Stomach (tissue), 4 donors: ENCODE measurements at regions not wholly inside any gene's neighbourhood (a gene's known extent, or its start where the extent isn't known, plus 50 kb on each side); places are given as distances from the start of the nearest gene placed in this dataset.

Experiments
- CTCF ChIP-seq, 7 experiments: fragments of 450-650 bp in 4 of 7; fragments of 200-600 bp in 3 of 7; sonication (generic) in 3 of 7; IDR thresholded peaks; one replicate each; pipeline ENCODE4 v1.5.1; 2016 to 2019; ENCODE audit warnings: antibody characterized with exemption in 7 of 7, control low read depth in 2 of 7, mild to moderate bottlenecking in 1 of 7
- EP300 ChIP-seq: sonication (generic); formaldehyde crosslinking; IDR thresholded peaks from one replicate; pipeline ENCODE4 v1.6.1; 2017; ENCODE audit warnings: antibody characterized with exemption
- POLR2A ChIP-seq, 4 donors: fragments of 450-650 bp; IDR thresholded peaks; one replicate each; pipeline ENCODE4 v1.6.1; 2016; ENCODE audit warnings: antibody characterized with exemption in 4 of 4, control low read depth in 2 of 4, mild to moderate bottlenecking in 1 of 4, moderate library complexity in 1 of 4
- POLR2AphosphoS5 ChIP-seq, 3 donors: sonication (generic); formaldehyde crosslinking; IDR thresholded peaks; one replicate each; pipeline ENCODE4 v1.6.1; 2016; ENCODE audit warnings: antibody characterized with exemption in 3 of 3

GRCh38 chr2:100753881-100754280 lies 66.1 kb upstream of the NPAS2 start:
- no peak for TF ChIP-seq POLR2A (IDR thresholded peaks at IDR 0.05)
- TF ChIP-seq CTCF (IDR thresholded peaks at IDR 0.05) = no peak
- TF ChIP-seq EP300 = no peak
- no peak for TF ChIP-seq POLR2AphosphoS5 (IDR thresholded peaks at IDR 0.05)
